ENCODE measurements at regions not wholly inside any gene's neighbourhood (a gene's known extent, or its start where the extent isn't known, plus 50 kb on each side); places are given as distances from the start of the nearest gene placed in this dataset.

DNA sequence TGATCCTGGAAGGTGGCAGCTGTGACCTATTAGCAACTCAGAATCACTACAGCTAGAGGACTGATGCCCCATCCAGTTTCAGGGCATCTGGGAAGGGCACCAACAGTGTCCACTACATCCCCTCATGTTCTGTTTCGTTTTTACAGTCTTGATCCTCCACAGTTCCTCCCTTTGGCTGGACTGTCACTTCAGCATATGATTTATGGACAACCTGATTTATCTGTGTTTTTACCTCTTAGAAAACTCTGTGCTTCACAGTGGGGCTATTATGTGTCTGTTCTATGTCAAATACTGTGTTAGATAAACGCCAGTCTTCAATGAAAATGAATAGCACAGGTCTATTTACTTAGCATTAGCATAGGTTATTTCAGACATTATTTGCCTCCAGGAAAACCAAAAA is 63.1 kb upstream of the GRPR start:
- no peak for TF ChIP-seq POLR2A (IDR thresholded peaks at IDR 0.05)
- no peak for TF ChIP-seq CTCF (IDR thresholded peaks at IDR 0.05)

All from prostate gland (tissue), 2 donors.